ENCODE measurements at regions not wholly inside any gene's neighbourhood (a gene's known extent, or its start where the extent isn't known, plus 50 kb on each side); places are given as distances from the start of the nearest gene placed in this dataset.

DNA sequence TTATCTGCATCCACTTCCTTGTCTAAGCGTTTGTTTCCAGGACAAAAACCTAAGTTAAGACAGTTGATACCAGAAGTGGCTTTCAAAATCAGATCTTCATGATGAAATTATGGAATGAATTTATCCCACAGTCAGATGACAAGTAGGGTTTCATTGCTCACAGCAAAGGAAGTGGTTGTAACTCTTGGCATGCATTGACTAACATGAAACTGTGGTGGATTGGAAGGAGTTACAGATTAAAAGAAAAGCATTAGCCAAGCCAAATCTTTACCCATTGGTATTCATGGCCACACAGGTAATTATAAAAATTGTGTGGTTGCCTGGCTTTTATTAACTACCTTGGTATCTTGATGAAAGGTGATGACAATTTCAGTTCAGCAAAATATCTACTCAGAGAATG is 438.0 kb upstream of the NXPH2 start:
- no peak overlapping the region for H3K27ac ChIP-seq (ENCODE audit: low read length)
- no peaks in the 10 kb centered on the region for H3K9me3 ChIP-seq (ENCODE audit: low read length)
- H3K27me3 ChIP-seq (ENCODE audit: insufficient read depth, low read depth, low read length): no peaks in the 10 kb centered on the region
- no peaks in the 10 kb centered on the region for H3F3A ChIP-seq (ENCODE audit: insufficient read depth, low read length, poor library complexity, severe bottlenecking)
- TF ChIP-seq MXI1 (conservative IDR thresholded peaks at IDR 0.05; ENCODE audit: poor library complexity, severe bottlenecking): no peak
- TF ChIP-seq, protein P1, sequence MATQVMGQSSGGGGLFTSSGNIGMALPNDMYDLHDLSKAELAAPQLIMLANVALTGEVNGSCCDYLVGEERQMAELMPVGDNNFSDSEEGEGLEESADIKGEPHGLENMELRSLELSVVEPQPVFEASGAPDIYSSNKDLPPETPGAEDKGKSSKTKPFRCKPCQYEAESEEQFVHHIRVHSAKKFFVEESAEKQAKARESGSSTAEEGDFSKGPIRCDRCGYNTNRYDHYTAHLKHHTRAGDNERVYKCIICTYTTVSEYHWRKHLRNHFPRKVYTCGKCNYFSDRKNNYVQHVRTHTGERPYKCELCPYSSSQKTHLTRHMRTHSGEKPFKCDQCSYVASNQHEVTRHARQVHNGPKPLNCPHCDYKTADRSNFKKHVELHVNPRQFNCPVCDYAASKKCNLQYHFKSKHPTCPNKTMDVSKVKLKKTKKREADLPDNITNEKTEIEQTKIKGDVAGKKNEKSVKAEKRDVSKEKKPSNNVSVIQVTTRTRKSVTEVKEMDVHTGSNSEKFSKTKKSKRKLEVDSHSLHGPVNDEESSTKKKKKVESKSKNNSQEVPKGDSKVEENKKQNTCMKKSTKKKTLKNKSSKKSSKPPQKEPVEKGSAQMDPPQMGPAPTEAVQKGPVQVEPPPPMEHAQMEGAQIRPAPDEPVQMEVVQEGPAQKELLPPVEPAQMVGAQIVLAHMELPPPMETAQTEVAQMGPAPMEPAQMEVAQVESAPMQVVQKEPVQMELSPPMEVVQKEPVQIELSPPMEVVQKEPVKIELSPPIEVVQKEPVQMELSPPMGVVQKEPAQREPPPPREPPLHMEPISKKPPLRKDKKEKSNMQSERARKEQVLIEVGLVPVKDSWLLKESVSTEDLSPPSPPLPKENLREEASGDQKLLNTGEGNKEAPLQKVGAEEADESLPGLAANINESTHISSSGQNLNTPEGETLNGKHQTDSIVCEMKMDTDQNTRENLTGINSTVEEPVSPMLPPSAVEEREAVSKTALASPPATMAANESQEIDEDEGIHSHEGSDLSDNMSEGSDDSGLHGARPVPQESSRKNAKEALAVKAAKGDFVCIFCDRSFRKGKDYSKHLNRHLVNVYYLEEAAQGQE (IDR thresholded peaks at IDR 0.05; ENCODE audit: borderline replicate concordance): no peak
- no peak for TF ChIP-seq RAD21 (conservative IDR thresholded peaks at IDR 0.05)
- TF ChIP-seq, protein P2, sequence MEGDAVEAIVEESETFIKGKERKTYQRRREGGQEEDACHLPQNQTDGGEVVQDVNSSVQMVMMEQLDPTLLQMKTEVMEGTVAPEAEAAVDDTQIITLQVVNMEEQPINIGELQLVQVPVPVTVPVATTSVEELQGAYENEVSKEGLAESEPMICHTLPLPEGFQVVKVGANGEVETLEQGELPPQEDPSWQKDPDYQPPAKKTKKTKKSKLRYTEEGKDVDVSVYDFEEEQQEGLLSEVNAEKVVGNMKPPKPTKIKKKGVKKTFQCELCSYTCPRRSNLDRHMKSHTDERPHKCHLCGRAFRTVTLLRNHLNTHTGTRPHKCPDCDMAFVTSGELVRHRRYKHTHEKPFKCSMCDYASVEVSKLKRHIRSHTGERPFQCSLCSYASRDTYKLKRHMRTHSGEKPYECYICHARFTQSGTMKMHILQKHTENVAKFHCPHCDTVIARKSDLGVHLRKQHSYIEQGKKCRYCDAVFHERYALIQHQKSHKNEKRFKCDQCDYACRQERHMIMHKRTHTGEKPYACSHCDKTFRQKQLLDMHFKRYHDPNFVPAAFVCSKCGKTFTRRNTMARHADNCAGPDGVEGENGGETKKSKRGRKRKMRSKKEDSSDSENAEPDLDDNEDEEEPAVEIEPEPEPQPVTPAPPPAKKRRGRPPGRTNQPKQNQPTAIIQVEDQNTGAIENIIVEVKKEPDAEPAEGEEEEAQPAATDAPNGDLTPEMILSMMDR (IDR thresholded peaks at IDR 0.05; ENCODE audit: poor library complexity, severe bottlenecking): no peak
- no peak for TF ChIP-seq EZH2 (IDR thresholded peaks at IDR 0.05; ENCODE audit: borderline replicate concordance, insufficient read depth, low read length, poor library complexity, severe bottlenecking)
- TF ChIP-seq TAF1 (IDR thresholded peaks at IDR 0.05; ENCODE audit: low read depth): no peak
- TF ChIP-seq EP300 (conservative IDR thresholded peaks at IDR 0.05; ENCODE audit: poor library complexity, severe bottlenecking): no peak
- no peak for TF ChIP-seq POLR2AphosphoS5 (IDR thresholded peaks at IDR 0.05)
- H2AFZ ChIP-seq (ENCODE audit: low read depth, low read length): no peak overlapping the region
- H3K4me2 ChIP-seq (ENCODE audit: low read length): no peak overlapping the region
- H3K36me3 ChIP-seq (ENCODE audit: insufficient read depth, low read length): no peaks in the 10 kb centered on the region
- no peaks in the 10 kb centered on the region for H3K9me2 ChIP-seq (ENCODE audit: insufficient read depth, low read length)
- H3K4me3 ChIP-seq (ENCODE audit: low read length): no peak overlapping the region
- H3K79me2 ChIP-seq (replicated peaks; ENCODE audit: insufficient read depth, low read length): no peaks in the 10 kb centered on the region
- no peaks in the 10 kb centered on the region for H4K20me1 ChIP-seq (ENCODE audit: insufficient read depth)
- H3K9ac ChIP-seq (ENCODE audit: low read length): no peak overlapping the region

DNA sequence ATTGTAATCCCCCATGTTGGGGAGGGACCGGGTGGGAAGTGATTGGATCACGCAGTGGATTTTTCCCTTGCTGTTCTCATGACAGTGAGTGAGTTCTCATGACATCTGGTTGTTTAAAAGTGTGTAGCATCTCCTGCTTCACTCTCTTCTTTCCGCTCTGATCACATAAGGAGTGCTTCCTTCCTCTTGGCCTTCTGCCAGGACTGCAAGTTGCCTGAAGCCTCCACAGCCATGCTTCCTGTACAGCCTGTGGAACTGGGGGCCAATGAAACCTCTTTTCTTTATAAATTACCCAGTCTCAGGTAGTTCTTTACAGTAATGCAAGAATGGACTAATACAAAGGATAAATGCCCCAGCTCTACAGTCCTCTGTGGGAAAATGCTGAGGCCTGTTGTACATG is 437.5 kb upstream of the NXPH2 start:
- no peaks in the 10 kb centered on the region for H3K27me3 ChIP-seq (ENCODE audit: insufficient read depth, low read depth, low read length)
- H3K4me3 ChIP-seq (ENCODE audit: low read length): no peak overlapping the region
- H4K20me1 ChIP-seq (ENCODE audit: insufficient read depth): no peaks in the 10 kb centered on the region
- H3K79me2 ChIP-seq (replicated peaks; ENCODE audit: insufficient read depth, low read length): no peaks in the 10 kb centered on the region
- H3K9me2 ChIP-seq (ENCODE audit: insufficient read depth, low read length): no peaks in the 10 kb centered on the region
- no peaks in the 10 kb centered on the region for H3K9me3 ChIP-seq (ENCODE audit: low read length)
- H3F3A ChIP-seq (ENCODE audit: insufficient read depth, low read length, poor library complexity, severe bottlenecking): no peaks in the 10 kb centered on the region
- H2AFZ ChIP-seq (ENCODE audit: low read depth, low read length): no peak overlapping the region
- no peak overlapping the region for H3K4me2 ChIP-seq (ENCODE audit: low read length)
- H3K36me3 ChIP-seq (ENCODE audit: insufficient read depth, low read length): no peaks in the 10 kb centered on the region
- TF ChIP-seq EP300 (conservative IDR thresholded peaks at IDR 0.05; ENCODE audit: poor library complexity, severe bottlenecking) (no peak), MXI1 (conservative IDR thresholded peaks at IDR 0.05; ENCODE audit: poor library complexity, severe bottlenecking) (no peak), SMC3 (conservative IDR thresholded peaks at IDR 0.05; ENCODE audit: poor library complexity) (no peak), RAD21 (conservative IDR thresholded peaks at IDR 0.05) (no peak), TAF1 (IDR thresholded peaks at IDR 0.05; ENCODE audit: low read depth) (no peak), EZH2 (IDR thresholded peaks at IDR 0.05; ENCODE audit: borderline replicate concordance, insufficient read depth, low read length, poor library complexity, severe bottlenecking) (no peak), POLR2AphosphoS5 (IDR thresholded peaks at IDR 0.05) (no peak)
- TF ChIP-seq, protein P1 (IDR thresholded peaks at IDR 0.05; ENCODE audit: borderline replicate concordance): no peak
- TF ChIP-seq, protein P2 (IDR thresholded peaks at IDR 0.05; ENCODE audit: poor library complexity, severe bottlenecking): no peak
- H3K9ac ChIP-seq (ENCODE audit: low read length): no peak overlapping the region
- H3K27ac ChIP-seq (ENCODE audit: low read length): no peak overlapping the region
